Mucosa of rectum (tissue), 2 donors: ENCODE measurements at regions not wholly inside any gene's neighbourhood (a gene's known extent, or its start where the extent isn't known, plus 50 kb on each side); places are given as distances from the start of the nearest gene placed in this dataset.

Source experiments
- H3K27ac ChIP-seq, 2 donors: one replicate each; pipeline ENCODE4 v1.7.0; 2013; ENCODE audit warnings: inconsistent platforms in 2 of 2, low read depth in 2 of 2, low read length in 2 of 2
- H3K27me3 ChIP-seq, 2 donors: one replicate each; pipeline ENCODE4 v1.7.0; 2013; ENCODE audit warnings: low read length in 2 of 2; ENCODE audit not compliant: control insufficient read depth in 2 of 2, insufficient read depth in 2 of 2
- H3K36me3 ChIP-seq, 2 donors: one replicate each; pipeline ENCODE4 v1.7.0; 2013; ENCODE audit warnings: low read length in 2 of 2; ENCODE audit not compliant: control insufficient read depth in 2 of 2, insufficient read depth in 2 of 2
- H3K4me1 ChIP-seq, 2 donors: one replicate each; pipeline ENCODE4 v1.7.0; 2013; ENCODE audit warnings: low read length in 2 of 2, mild to moderate bottlenecking in 1 of 2; ENCODE audit not compliant: control insufficient read depth in 2 of 2, insufficient read depth in 2 of 2
- H3K4me3 ChIP-seq, 2 donors: one replicate each; pipeline ENCODE4 v1.7.0; 2013; ENCODE audit warnings: low read length in 2 of 2
- H3K9ac ChIP-seq, 2 donors: one replicate each; pipeline ENCODE4 v1.7.0; 2013; ENCODE audit warnings: low read length in 2 of 2, low read depth in 1 of 2, mild to moderate bottlenecking in 1 of 2
- H3K9me3 ChIP-seq, 2 donors: one replicate each; pipeline ENCODE4 v1.7.0; 2013; ENCODE audit warnings: low read length in 2 of 2; ENCODE audit not compliant: control insufficient read depth in 2 of 2
- donor health status: healthy.
- donor health status: Normal muscosa, but diverticular disease.

- Histone ChIP-seq H3K4me3 (no peak overlapping the region), H3K36me3 (no peaks in the 10 kb centered on the region), H3K9ac (no peak overlapping the region), H3K27ac (no peak overlapping the region), H3K9me3 (no peaks in the 10 kb centered on the region), H3K27me3 (no peaks in the 10 kb centered on the region), H3K4me1 (peaks cover 0 to 2% of the 10 kb centered on the region in 2 donors)
Measured at GRCh38 chr12:65636436-65636835, 187.8 kb upstream of the HMGA2 start.

- H3K4me1 ChIP-seq: no peaks in the 10 kb centered on the region
- H3K36me3 ChIP-seq: no peaks in the 10 kb centered on the region
- H3K27ac ChIP-seq: no peak overlapping the region
- H3K9ac ChIP-seq: no peak overlapping the region
- no peaks in the 10 kb centered on the region for H3K9me3 ChIP-seq
- peaks cover 0 to 3% of the 10 kb centered on the region in 2 donors for H3K27me3 ChIP-seq
- H3K4me3 ChIP-seq: no peak overlapping the region
Measured at GRCh38 chr12:65637150-65637549, 187.1 kb upstream of the HMGA2 start.

- peaks cover 0 to 3% of the 10 kb centered on the region in 2 donors for H3K27me3 ChIP-seq
- H3K4me3 ChIP-seq: no peak overlapping the region
- no peaks in the 10 kb centered on the region for H3K4me1 ChIP-seq
Measured at GRCh38 chr12:65637774-65638173, 186.5 kb upstream of the HMGA2 start.

GRCh38 chr12:65638324-65638723 lies 186.0 kb upstream of the HMGA2 start:
- Histone ChIP-seq H3K27ac (no peak overlapping the region), H3K4me3 (no peak overlapping the region), H3K4me1 (no peaks in the 10 kb centered on the region), H3K36me3 (no peaks in the 10 kb centered on the region), H3K27me3 (peaks cover 0 to 3% of the 10 kb centered on the region in 2 donors), H3K9me3 (no peaks in the 10 kb centered on the region), H3K9ac (no peak overlapping the region)

More at GRCh38 chr12:65637774-65638173, 186.5 kb upstream of the HMGA2 start:
- H3K9ac ChIP-seq: no peak overlapping the region
- no peaks in the 10 kb centered on the region for H3K9me3 ChIP-seq
- H3K36me3 ChIP-seq: no peaks in the 10 kb centered on the region
- H3K27ac ChIP-seq: no peak overlapping the region

GRCh38 chr12:65640489-65640901 lies 183.8 kb upstream of the HMGA2 start:
- H3K9me3 ChIP-seq: no peaks in the 10 kb centered on the region
- H3K27me3 ChIP-seq: peaks cover 0 to 3% of the 10 kb centered on the region in 2 donors
- H3K27ac ChIP-seq: no peak overlapping the region
- no peak overlapping the region for H3K9ac ChIP-seq
- H3K36me3 ChIP-seq: no peaks in the 10 kb centered on the region
- H3K4me1 ChIP-seq: no peaks in the 10 kb centered on the region
- H3K4me3 ChIP-seq: no peak overlapping the region

GRCh38 chr12:65642061-65642661 lies 182.1 kb upstream of the HMGA2 start:
- Histone ChIP-seq H3K27ac (no peak overlapping the region), H3K9me3 (no peaks in the 10 kb centered on the region), H3K4me1 (no peaks in the 10 kb centered on the region), H3K27me3 (peaks cover 0 to 3% of the 10 kb centered on the region in 2 donors), H3K9ac (no peak overlapping the region), H3K4me3 (no peak overlapping the region), H3K36me3 (no peaks in the 10 kb centered on the region)

- H3K27me3 ChIP-seq: peaks cover 0 to 3% of the 10 kb centered on the region in 2 donors
- H3K9me3 ChIP-seq: no peaks in the 10 kb centered on the region
- H3K4me3 ChIP-seq: no peak overlapping the region
- no peaks in the 10 kb centered on the region for H3K36me3 ChIP-seq
- H3K4me1 ChIP-seq: no peaks in the 10 kb centered on the region
- H3K9ac ChIP-seq: no peak overlapping the region
- H3K27ac ChIP-seq: no peak overlapping the region
Measured at GRCh38 chr12:65643171-65643570, 181.1 kb upstream of the HMGA2 start.

- Histone ChIP-seq H3K9me3 (no peaks in the 10 kb centered on the region), H3K4me3 (no peak overlapping the region), H3K27me3 (peaks cover 0 to 3% of the 10 kb centered on the region in 2 donors), H3K36me3 (no peaks in the 10 kb centered on the region), H3K4me1 (peaks cover 0 to 4% of the 10 kb centered on the region in 2 donors), H3K9ac (no peak overlapping the region), H3K27ac (no peak overlapping the region)
Measured at GRCh38 chr12:65643595-65644386, 180.5 kb upstream of the HMGA2 start.

- no peaks in the 10 kb centered on the region for H3K36me3 ChIP-seq
- H3K27ac ChIP-seq: no peak overlapping the region
- peaks cover 0 to 9% of the 10 kb centered on the region in 2 donors for H3K4me1 ChIP-seq
- H3K9me3 ChIP-seq: no peaks in the 10 kb centered on the region
- no peak overlapping the region for H3K9ac ChIP-seq
- no peak overlapping the region for H3K4me3 ChIP-seq
- peaks cover 0 to 3% of the 10 kb centered on the region in 2 donors for H3K27me3 ChIP-seq
Measured at GRCh38 chr12:65646127-65646643, 178.1 kb upstream of the HMGA2 start.

- H3K27ac ChIP-seq: no peak overlapping the region
- H3K9ac ChIP-seq: no peak overlapping the region
- no peaks in the 10 kb centered on the region for H3K9me3 ChIP-seq
- H3K4me3 ChIP-seq: no peak overlapping the region
- H3K4me1 ChIP-seq: peaks cover 0 to 9% of the 10 kb centered on the region in 2 donors
- no peaks in the 10 kb centered on the region for H3K27me3 ChIP-seq
- no peaks in the 10 kb centered on the region for H3K36me3 ChIP-seq
Measured at GRCh38 chr12:65647074-65647473, 177.2 kb upstream of the HMGA2 start.
